ENCODE measurements at regions not wholly inside any gene's neighbourhood (a gene's known extent, or its start where the extent isn't known, plus 50 kb on each side); places are given as distances from the start of the nearest gene placed in this dataset.

- H3K36me3 ChIP-seq (ENCODE audit: control insufficient read depth, insufficient read depth, low read length) = no peaks in the 10 kb centered on the region
- no peaks in the 10 kb centered on the region for H3K4me1 ChIP-seq (ENCODE audit: control insufficient read depth, insufficient read depth, low read length)
- intact Hi-C loops (cut with micrococcal nuclease; ENCODE audit: unreplicated experiment) (no loop called here), in situ Hi-C loops (cut with HindIII; ENCODE audit: low pct_unique_long_range_greater_than_20kb, low sequenced_read_pairs) (no loop called here)
- DNase-seq (ENCODE audit: low read depth, low spot score) (no peak), ATAC-seq (no peak)
- H3K27ac ChIP-seq (ENCODE audit: low read length) = no peak overlapping the region
- H3K9me3 ChIP-seq (ENCODE audit: control insufficient read depth, insufficient read depth, low read depth, low read length) = no peaks in the 10 kb centered on the region
- no peak for TF ChIP-seq CTCF (IDR thresholded peaks at IDR 0.05)
- TF ChIP-seq REST (IDR thresholded peaks at IDR 0.05; ENCODE audit: insufficient read depth in 1 of 2, low read depth in 2 of 2, low read length in 1 of 2) = no peak
- no peak for TF ChIP-seq SIN3A (IDR thresholded peaks at IDR 0.05; ENCODE audit: borderline replicate concordance, insufficient read depth, low read depth, low read length)
- no peak for TF ChIP-seq TCF7L2 (IDR thresholded peaks at IDR 0.05; ENCODE audit: low read depth, low read length)
- no peak for TF ChIP-seq POLR2AphosphoS5 (IDR thresholded peaks at IDR 0.05; ENCODE audit: low read depth, low read length)
- no TSS peak for BruUV-seq (replicated peaks)
- H3K27me3 ChIP-seq (ENCODE audit: control insufficient read depth, insufficient read depth, low read length) = no peaks in the 10 kb centered on the region; the same call in 1 of the 2 replicates
- ChIA-PET POLR2A (no interaction called here), CTCF (no interaction called here)
- no peak overlapping the region for H3K4me3 ChIP-seq (ENCODE audit: low read depth in 2 of 2, low read length in 2 of 2)
These were observed 163.9 kb upstream of the ZC3H12C start for GRCh38 chr11:109929308-109929707.

GRCh38 chr11:109933126-109933525 lies 160.1 kb upstream of the ZC3H12C start:
- no TSS peak for BruUV-seq (replicated peaks)
- intact Hi-C loops (cut with micrococcal nuclease; ENCODE audit: unreplicated experiment) = no loop called here
- Histone ChIP-seq H3K36me3 (ENCODE audit: control insufficient read depth, insufficient read depth, low read length) (no peaks in the 10 kb centered on the region), H3K27ac (ENCODE audit: low read length) (no peak overlapping the region), H3K9me3 (ENCODE audit: control insufficient read depth, insufficient read depth, low read depth, low read length) (no peaks in the 10 kb centered on the region), H3K4me3 (ENCODE audit: low read depth in 2 of 2, low read length in 2 of 2) (no peak overlapping the region), H3K27me3 (ENCODE audit: control insufficient read depth, insufficient read depth, low read length) (no peaks in the 10 kb centered on the region; the same call in 1 of the 2 replicates), H3K4me1 (ENCODE audit: control insufficient read depth, insufficient read depth, low read length) (no peaks in the 10 kb centered on the region)
- in situ Hi-C loops (cut with HindIII; ENCODE audit: low pct_unique_long_range_greater_than_20kb, low sequenced_read_pairs) = no loop called here
- ATAC-seq = no peak
- TF ChIP-seq CTCF (IDR thresholded peaks at IDR 0.05) (no peak), TCF7L2 (IDR thresholded peaks at IDR 0.05; ENCODE audit: low read depth, low read length) (no peak), POLR2AphosphoS5 (IDR thresholded peaks at IDR 0.05; ENCODE audit: low read depth, low read length) (no peak), REST (IDR thresholded peaks at IDR 0.05; ENCODE audit: insufficient read depth in 1 of 2, low read depth in 2 of 2, low read length in 1 of 2) (no peak)
- POLR2A ChIA-PET = no interaction called here
- DNase-seq (ENCODE audit: low read depth, low spot score) = no peak
- CTCF ChIA-PET = no interaction called here

Data from Panc1 (cell line).